GM18511 (cell line): ENCODE measurements at regions not wholly inside any gene's neighbourhood (a gene's known extent, or its start where the extent isn't known, plus 50 kb on each side); places are given as distances from the start of the nearest gene placed in this dataset.

Experiments used
- ATAC-seq: cut with Tn5 transposase; IDR thresholded peaks from one replicate; pipeline ENCODE4 v1.9.1; 2021; ENCODE audit warnings: mild to moderate bottlenecking, moderate library complexity; ENCODE audit not compliant: unreplicated experiment

DNA sequence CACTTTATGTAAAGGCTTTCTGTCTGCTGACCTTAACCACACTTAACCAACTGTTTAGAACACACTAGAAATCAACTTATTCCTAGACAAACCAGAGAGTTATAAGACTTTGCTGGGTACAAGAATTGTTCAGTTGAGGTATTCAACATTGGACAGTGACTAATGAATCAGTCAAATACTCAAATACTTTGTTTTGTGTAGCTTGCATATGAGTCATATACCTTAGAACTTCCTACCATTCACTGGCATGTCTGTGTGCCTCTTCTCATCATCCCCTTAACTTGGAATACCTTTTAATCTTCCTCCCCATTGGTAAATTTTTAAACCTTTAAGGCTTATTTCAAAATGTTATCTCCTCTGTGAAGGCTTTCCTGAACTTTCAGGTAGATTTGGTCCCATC is 708.8 kb upstream of the GRIA3 start:
- ATAC-seq: no peak

DNA sequence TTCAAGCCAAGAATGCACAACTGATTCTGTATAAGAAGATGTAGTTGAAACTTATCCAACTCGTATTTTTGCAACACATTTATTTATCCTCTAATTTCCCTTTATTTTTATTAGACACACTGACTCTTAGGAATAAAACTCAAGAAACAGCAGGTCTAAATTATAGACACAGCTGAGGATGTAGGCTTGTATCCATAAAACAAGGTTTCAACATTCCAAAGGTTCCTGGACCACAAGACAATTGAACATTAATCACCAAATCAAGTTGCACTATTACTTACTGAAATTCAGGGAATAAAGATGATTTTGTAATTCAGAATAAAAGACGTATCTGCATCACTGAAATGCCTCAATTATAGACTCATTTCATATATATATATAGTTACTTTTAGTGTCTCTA is 683.5 kb upstream of the GRIA3 start:
- no peak for ATAC-seq

DNA sequence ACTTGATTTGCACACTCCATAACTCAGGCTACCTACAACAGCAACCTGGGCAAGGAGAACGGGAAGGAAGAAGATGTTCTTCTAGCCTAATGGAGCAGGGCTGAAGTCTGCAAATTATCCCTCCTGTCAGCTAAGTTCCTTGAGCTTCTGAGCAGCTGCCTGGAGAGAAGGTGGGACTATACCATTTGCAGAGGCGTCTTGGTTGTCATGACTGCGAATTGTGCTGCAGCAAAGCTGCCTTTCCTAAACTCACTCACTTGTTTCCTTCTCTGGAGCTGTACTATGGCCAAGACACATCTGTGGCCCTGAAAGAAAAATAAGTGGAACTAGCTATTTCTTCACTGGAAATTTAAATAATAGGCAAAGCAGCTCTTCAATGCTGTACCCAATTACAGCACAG is 682.4 kb upstream of the GRIA3 start:
- ATAC-seq: no peak

DNA sequence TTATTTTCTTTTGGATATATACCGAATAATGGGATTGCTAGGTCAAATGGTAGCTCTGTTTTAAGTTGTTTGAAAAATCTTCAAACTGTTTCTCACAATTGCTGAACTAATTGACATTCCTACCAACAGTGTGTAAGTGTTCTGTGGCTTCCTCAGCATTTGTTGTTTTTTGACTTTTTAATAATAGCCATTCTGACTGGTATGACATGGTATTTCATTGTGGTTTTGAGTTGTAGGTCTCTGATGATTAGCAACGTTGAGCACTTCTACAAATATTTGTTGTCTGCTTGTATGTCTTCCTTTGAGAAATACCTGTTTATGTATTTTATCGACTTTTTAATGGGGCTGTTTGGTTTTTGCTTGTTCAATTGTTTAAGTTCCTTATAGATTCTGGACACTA is 680.1 kb upstream of the GRIA3 start:
- no peak for ATAC-seq

DNA sequence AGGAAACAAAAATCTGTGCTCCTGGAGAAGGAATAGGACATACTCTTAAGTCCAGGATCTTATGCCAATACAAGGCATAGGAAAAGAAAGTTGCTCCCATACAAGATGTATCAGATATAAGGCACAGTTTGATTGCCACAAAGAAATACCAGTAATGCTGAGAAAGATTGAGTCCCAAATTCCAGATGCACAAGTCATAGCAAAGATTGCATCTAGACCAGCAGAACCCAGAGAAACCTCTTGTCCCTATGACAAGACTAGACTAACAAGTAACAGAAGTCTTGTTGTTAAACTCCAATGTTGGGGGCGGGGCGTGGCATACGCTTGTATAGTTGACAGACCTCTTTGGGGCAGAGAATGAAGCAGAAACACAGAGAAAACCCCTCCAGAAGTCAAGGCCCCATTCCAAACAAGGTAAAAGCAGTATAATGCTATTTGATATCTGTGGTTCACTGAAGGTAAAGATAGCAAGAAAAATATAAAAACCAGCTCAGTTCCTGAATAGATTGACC is 671.5 kb upstream of the GRIA3 start:
- no peak for ATAC-seq

DNA sequence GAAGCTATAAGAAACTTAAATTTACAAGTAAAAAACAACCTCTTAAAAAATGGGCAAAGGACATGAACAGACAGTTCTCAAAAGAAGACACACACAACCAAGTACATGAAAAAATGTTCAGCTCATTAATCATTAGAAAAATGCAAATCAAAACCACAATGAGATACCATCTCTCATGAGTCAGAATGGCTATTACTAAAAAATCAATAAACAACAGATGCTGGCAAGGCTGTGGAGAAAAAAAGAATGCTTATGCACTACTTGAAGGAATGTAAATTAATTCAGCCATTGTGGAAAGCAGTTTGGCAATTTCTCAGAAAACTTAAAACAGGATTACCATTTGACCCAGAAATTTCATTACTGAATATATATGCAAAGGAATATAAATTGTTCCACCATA is 666.3 kb upstream of the GRIA3 start:
- no peak for ATAC-seq

DNA sequence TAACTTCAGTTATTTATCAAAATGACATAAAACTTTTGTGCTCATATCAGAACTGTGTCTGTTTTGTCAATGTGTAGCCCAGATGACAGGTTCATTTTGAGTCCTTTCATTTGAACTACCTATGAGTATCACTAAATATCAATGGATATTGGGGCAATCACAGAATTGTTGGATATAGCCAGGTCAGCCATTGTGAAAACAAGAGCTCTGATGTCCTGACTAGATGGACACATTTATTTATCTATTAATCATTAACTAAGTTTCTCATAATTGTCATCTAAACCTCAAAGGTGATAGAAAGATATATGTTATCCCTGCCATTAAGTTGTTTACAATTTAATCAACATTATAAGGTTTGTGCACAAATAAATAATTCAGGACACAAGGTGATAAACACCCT is 638.3 kb upstream of the GRIA3 start:
- no peak for ATAC-seq

DNA sequence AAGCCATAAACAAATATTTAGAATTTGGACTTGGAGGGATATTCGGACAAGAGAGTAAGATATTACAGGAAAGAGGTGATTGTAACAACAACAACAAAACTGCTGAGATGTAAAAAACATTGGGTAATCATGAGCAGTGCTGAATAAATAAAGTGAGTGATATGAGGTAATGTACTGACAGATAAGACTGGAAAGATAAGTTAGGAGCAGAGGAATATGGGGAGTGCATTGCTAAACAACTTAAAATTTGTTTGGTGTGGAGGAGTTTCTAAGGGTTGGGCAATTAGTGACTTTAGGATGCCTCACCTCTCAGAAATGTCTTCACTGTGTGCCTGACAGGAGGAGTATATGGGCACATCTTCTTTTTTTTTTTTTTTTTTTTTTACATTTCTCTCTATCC is 637.8 kb upstream of the GRIA3 start:
- ATAC-seq: no peak

DNA sequence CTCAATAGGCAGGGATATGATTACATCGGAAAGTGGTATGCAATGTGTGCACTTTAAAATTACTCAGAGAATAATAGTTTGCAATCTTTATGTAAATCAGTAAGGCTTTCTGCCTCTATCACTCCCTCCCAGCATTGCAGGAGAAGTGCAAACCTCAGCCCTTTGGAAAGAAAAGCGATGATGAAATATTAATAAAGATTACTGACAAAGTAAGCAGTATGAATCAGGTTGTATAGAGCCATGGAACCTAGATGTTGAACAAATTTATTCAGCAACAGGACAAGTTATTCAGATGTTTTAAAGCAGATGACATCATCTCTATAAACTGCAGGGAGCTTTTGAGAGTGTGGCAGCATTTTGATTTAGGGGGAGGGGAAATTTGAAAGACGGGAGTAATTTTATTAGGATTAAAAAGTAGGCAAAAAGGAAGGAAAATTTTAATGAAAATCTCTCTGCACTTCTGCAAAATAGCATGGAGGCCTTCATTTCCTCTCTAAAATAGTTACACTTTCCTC is 631.7 kb upstream of the GRIA3 start:
- no peak for ATAC-seq

DNA sequence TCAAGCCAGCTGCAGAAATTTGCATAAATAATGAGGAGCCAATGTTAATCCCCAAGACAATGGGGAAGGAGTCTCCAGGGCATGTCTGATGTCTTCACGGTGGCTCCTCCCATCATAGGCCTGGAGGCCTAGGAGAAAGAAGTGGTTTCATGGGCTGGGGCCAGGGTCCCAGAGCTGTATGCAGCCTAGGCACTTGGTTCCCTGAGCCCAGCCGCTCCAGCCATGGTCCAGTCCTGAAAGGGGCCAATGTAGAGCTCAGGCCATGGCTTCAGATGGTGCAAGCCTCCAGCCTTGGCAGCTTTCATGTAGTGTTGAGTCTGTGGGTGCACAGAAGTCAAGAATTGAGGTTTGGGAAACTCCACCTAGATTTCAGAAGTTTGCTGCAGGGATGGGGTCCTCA is 628.2 kb upstream of the GRIA3 start:
- ATAC-seq: no peak

DNA sequence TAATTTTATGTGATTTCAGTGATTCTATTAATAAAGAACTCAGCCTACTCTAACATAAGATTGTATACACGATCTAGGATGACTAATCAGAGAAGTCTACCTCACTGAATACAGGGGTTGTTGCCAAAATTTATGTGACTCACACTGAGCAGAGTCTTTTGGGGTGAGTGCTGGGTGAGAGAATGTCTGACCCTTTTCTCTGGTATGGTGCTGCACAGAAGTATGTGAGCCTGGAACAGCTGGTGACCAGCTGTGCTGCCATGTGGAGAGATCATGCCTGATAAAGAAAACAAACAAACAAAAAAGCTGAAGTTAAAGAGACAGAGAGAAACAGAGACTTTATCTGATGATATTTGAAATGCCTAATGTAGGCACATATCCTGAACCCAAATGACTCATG is 618.1 kb upstream of the GRIA3 start:
- ATAC-seq: no peak

DNA sequence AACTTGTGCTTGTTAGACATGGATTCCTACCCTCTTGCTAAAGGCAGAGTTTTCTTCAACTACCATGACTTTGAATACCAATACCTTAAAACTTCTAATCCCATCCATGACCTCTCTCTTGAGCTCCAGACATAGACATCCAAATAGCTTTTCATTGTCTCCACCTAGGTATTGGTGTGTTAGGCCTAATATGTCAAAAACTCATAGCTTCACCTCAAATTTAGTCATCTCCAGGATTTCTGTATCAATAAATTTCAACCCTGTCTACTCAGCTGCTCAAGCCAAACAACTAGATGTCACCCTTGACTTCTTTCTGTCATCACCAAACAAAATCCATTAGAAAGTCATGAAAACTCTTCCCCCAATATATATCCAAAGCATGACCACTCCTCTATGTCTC is 617.7 kb upstream of the GRIA3 start:
- ATAC-seq: no peak

DNA sequence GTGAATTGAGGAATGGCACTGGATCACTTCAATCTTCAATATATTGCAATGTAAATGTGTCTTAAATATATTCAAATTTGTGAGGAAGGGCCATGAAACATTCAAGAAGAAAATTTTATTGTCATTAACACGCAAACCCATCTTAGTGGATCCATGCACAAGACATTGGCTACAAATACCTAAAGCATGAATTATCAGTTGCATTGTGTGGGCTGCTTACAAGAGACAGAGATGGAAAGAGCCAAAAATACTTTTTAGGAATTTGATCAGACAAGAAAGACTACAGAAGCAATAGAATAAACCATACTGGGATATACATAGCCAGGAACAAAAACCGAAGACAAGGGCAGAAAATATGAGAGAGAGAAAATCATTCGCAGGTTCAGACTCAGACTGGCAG is 616.2 kb upstream of the GRIA3 start:
- ATAC-seq: no peak

DNA sequence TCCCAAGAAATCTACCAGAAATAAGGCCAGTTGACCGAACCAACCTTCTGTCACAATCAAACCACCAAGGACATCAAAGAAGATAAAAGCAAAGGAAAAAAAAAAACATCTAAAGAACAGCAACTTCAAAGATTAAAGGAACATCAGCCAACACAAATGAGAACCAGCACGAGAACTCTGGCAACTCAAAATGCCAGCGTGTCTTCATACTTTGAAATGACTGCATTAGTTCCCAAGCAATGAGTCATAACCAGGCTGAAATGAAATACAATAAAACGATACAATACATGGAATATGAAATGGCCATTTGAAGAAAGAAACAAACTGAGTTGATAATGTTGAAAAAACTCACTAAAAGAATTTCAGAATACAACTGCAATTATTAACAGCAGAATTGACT is 611.6 kb upstream of the GRIA3 start:
- ATAC-seq: no peak

DNA sequence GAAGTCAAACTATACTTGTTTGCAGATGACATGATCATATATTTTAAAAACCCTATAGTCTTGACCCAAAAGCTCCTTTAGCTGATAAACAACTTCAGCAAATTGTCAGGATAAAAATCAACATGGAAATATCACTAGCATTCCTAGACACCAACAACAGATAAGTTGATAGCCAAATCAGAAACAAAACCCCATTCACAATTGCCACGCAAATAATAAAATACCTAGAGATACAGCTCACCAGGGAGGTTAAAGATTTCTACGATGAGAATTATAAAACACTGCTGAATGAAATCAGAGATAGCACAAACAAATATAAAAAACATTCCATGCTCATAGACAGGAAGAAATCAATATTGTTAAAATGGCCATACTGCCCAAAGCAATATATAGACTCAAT is 605.0 kb upstream of the GRIA3 start:
- no peak for ATAC-seq

DNA sequence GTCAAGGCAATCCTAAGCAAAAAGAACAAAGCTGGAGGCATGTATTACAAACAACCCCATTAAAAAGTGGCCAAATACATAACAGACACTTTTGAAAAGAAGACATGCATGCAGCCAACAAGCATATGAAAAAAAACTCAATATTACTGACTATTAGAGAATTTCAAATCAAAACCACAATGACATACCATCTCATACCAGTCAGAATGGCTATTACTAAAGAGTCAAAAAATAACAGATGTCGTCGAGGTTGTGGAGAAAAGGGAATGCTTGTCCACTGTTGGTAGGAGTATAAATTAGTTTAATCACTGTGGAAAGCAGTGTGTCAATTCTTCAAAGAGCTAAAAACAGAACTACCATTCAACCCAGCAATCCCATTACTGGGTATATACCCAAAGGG is 604.6 kb upstream of the GRIA3 start:
- no peak for ATAC-seq

DNA sequence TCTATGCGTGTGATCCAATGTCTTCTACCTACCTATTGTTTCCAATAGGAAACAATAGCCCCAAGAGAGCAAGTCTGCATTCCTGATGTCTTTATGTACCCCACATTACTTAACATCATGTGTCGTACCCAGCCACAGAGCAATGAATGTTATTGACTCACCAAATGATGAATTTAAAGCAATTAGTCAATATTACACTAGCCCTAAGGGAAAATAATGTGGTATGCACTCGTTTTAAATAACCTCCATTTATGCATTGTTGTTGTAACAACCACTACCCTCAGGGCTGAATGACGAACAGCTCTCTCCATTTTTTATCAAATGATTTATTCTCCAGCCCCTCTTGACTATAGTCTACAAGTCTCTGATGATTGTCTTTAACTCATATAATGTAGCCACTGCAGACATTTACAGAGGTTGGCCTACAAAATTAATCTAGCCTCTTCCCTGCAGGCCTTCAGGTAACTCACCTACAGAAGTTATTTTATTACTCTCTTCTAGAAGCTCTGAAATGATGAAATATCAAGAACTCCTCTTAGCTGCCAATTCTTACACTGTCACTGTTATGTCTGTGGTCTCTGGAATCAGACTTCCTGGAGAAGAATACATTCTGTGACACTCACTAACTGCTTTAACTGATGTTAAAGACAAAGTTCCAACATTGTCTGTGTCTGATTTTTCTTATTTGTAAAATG is 601.7 kb upstream of the GRIA3 start:
- no peak for ATAC-seq

DNA sequence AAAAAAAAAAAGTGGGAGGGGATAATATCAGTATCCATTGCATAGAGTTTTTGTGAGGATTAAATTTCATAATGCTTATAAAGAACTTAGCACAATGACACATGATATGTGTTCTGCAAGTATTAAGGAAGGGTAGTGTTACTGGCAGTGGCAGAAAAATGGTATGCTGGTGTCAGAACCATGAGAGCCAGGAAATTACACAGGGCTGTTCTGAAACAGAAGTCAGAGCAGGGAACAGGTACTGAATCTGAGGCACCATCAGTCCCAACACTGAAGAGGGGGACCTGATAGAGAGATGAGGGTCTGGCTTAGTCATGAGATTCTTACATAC is 601.1 kb upstream of the GRIA3 start:
- ATAC-seq: no peak

DNA sequence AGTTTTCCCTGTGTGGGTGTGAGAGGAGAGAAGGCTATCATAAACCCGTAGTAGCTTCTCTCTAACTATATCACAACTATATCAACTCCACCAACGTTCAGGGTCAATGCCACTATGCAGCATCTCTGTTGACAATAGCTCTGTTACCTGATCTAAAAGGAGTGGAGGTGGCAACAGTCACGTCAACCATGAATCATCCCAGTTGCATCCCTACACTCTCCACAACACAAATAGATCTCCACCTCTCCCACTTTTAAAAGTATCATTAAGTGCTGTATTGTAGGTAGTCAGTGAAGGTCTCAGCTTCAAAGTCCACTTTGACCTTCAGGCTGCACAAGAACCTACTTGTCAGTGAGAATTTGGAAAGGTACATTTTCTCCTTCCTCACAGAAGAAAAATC is 600.5 kb upstream of the GRIA3 start:
- no peak for ATAC-seq

DNA sequence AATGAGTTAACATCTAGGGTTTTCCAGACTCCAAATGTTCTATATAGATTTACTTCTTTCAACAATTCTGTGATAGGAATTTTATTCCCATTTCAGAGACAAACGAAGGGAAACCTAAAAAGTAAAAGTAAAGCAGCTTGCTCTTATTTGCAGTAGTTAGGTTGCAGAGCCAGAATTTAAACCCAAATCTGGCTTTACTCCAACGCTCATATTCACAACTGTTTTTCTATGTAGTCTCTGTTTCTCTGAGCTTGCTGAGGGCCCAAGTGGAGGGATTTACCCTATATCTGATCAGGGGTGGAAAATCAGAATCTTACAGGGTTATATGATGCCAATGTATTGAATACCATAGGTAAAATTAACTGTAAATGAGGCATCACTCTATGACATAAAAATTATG is 599.1 kb upstream of the GRIA3 start:
- no peak for ATAC-seq

DNA sequence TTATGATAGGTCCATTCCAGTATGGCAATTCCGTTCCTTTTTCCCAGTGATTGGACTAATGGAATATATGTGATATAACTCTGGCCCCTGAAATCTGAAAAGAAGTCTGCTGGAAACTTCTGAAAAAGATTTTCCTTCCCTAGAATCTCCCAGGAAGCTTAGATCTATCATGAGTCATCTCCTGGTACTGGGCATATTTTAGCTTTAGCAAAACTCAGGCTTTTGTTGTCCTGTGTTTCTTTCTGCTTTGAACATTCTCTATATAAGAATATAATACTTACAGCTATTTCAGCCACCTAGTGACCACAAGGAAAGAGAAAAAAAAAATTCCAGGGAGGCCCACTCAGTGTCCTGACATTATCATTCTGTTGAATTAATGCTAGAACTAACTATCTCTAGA is 597.2 kb upstream of the GRIA3 start:
- ATAC-seq: no peak

DNA sequence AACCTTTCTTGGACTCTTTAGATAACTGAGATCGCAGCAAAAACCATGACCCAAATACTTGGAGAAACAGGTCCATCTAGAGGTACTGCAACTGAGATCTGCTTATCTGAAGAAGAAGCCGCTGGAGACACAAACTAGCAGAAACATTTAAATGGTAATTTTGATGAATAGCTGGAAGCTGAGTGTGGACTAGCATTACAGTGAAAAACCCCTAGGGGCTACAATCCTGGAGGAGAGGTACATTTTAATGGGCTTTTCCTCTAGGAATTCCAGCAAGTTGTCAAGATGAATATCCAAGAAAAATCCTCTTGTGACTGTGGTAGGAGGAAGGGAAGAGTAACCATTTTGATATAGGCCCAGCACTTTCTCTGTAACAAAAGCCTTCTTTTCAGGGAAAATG is 592.5 kb upstream of the GRIA3 start:
- no peak for ATAC-seq

DNA sequence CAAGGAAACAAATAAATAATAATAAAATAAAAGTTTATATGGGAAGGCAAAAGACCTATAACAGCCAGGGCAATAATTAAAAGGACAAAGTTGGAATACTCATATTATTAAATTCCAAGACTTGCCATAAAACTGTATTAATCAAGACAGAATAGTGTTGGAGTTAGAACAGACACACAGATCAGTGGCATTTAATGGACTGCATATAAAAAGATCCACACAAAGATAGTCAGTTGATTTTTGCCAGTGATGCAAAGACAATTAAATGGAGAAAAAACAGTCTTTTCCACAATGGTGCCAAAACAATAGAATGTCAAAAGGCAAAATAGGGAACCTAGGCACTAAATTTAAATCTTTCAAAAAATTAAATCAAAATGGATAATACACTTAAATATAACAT is 587.1 kb upstream of the GRIA3 start:
- no peak for ATAC-seq
